H1 (cell line): ENCODE measurements at regions not wholly inside any gene's neighbourhood (a gene's known extent, or its start where the extent isn't known, plus 50 kb on each side); places are given as distances from the start of the nearest gene placed in this dataset.

Experiments used
- CEBPB ChIP-seq: IDR thresholded peaks from 2 replicates; pipeline ENCODE4 v1.6.1; 2012; ENCODE audit warnings: low read depth, low read length
- CHD7 ChIP-seq: fragments of 300-600 bp; sonication (generic); IDR thresholded peaks from 2 replicates; pipeline ENCODE4 v1.7.1; 2012; ENCODE audit warnings: low read length, moderate library complexity, mild to moderate bottlenecking, inconsistent platforms; ENCODE audit not compliant: insufficient replicate concordance
- EP300 ChIP-seq, 2 experiments: IDR thresholded peaks; 1 replicate in 1 of 2; 2 replicates in 1 of 2; pipeline ENCODE4 v1.6.1; 2011 to 2012; ENCODE audit warnings: low read depth in 2 of 2, low read length in 2 of 2, mild to moderate bottlenecking in 2 of 2, borderline replicate concordance in 1 of 2, inconsistent platforms in 1 of 2, moderate library complexity in 1 of 2
- SIN3A ChIP-seq, 2 experiments: IDR thresholded peaks in 1 of 2; conservative IDR thresholded peaks in 1 of 2; 2 replicates each; pipeline ENCODE4 v1.6.1; 2011 to 2012; ENCODE audit warnings: low read length in 2 of 2, improper control_type of control experiment in 1 of 2, low read depth in 1 of 2, mild to moderate bottlenecking in 1 of 2
- SP4 ChIP-seq: IDR thresholded peaks from 2 replicates; pipeline ENCODE4 v1.6.1; 2012; ENCODE audit warnings: low read length, inconsistent platforms
- SRF ChIP-seq: IDR thresholded peaks from 2 replicates; pipeline ENCODE4 v1.6.1; 2011; ENCODE audit warnings: mild to moderate bottlenecking, low read depth, low read length, moderate library complexity
- YY1 ChIP-seq: IDR thresholded peaks from 2 replicates; pipeline ENCODE4 v1.6.1; 2011; ENCODE audit warnings: low read depth, mild to moderate bottlenecking, low read length

- no peak for TF ChIP-seq CHD7
- TF ChIP-seq CEBPB = no peak
- TF ChIP-seq EP300 (IDR thresholded peaks at IDR 0.05; ENCODE audit: borderline replicate concordance in 1 of 2, low read depth in 2 of 2, low read length in 2 of 2) = no peak
- no peak for TF ChIP-seq SRF
- no peak for TF ChIP-seq YY1
- TF ChIP-seq SP4 = no peak
- no peak for TF ChIP-seq SIN3A (conservative IDR thresholded peaks at IDR 0.05 in 1 of 2, IDR thresholded peaks at IDR 0.05 in 1 of 2; ENCODE audit: low read depth in 1 of 2, low read length in 2 of 2)
Measured at GRCh38 chr16:86061318-86061695, 162.3 kb downstream of the IRF8 start (continued).
